T-cell (primary cell): ENCODE measurements at regions not wholly inside any gene's neighbourhood (a gene's known extent, or its start where the extent isn't known, plus 50 kb on each side); places are given as distances from the start of the nearest gene placed in this dataset.

Source experiments
- ATAC-seq, 4 experiments: fragments of 200-7000 bp in 3 of 4; fragments of 150-1000 bp in 1 of 4; cut with Tn5 transposase; replicated peaks in 1 of 4; 1 replicate in 3 of 4; 2 replicates in 1 of 4; pipeline ENCODE4 v1.10.0; 2021; ENCODE audit warnings: moderate library complexity in 3 of 4, mild to moderate bottlenecking in 2 of 4, moderate number of reproducible peaks in 1 of 4
- CTCF ChIA-PET, 2 donors: fragments of 300-600 bp; sonication (Branson Sonifier 250); formaldehyde crosslinking; loops; one replicate each; lab custom pipeline; 2022; ENCODE audit warnings: antibody characterized with exemption in 2 of 2; lab: Charles Lee
- POLR2A ChIA-PET, 2 donors: fragments of 300-600 bp; sonication (Branson Sonifier 250); formaldehyde crosslinking; loops; one replicate each; lab custom pipeline; 2022; ENCODE audit warnings: antibody characterized with exemption in 2 of 2; lab: Charles Lee
- DNase-seq, 35 experiments: peaks; one replicate each; pipeline versions ENCODE4 v3.0.0 to v3.0.0-alpha.2; 2013 to 2023
- H3K27ac ChIP-seq: one replicate; pipeline ENCODE4 v1.5.1; 2013; ENCODE audit warnings: low read length
- H3K27me3 ChIP-seq, 2 experiments: replicated peaks in 1 of 2; 1 replicate in 1 of 2; 2 replicates in 1 of 2; pipeline versions ENCODE4 v1.6.1 to v1.7.0; 2013; ENCODE audit warnings: low read length in 1 of 2, mixed read lengths in 1 of 2; ENCODE audit not compliant: control insufficient read depth in 2 of 2, insufficient read depth in 2 of 2; ENCODE audit errors: extremely low read depth in 1 of 2
- H3K36me3 ChIP-seq, 2 donors: 1 replicate in 1 of 2; 2 replicates in 1 of 2; pipeline versions ENCODE4 v1.6.1 to v1.7.0; 2013; ENCODE audit warnings: low read length in 1 of 2; ENCODE audit not compliant: control insufficient read depth in 2 of 2, insufficient read depth in 1 of 2; ENCODE audit errors: extremely low read depth in 1 of 2
- H3K4me1 ChIP-seq, 2 experiments: 1 replicate in 1 of 2; 2 replicates in 1 of 2; pipeline versions ENCODE4 v1.6.1 to v1.7.0; 2013; ENCODE audit warnings: low read length in 2 of 2, mixed read lengths in 1 of 2; ENCODE audit not compliant: insufficient read depth in 2 of 2, control insufficient read depth in 1 of 2; ENCODE audit errors: extremely low read depth in 1 of 2
- H3K4me3 ChIP-seq, 2 donors: 1 replicate in 1 of 2; 2 replicates in 1 of 2; pipeline versions ENCODE4 v1.5.1 to v1.7.0; 2013; ENCODE audit warnings: mild to moderate bottlenecking in 2 of 2, low read length in 1 of 2, moderate library complexity in 1 of 2; ENCODE audit not compliant: control insufficient read depth in 1 of 2; ENCODE audit errors: extremely low read depth in 1 of 2
- H3K9me3 ChIP-seq: 2 replicates; pipeline ENCODE4 v1.7.0; 2013
- H3K27ac Mint-ChIP-seq, 2 donors: one replicate each; pipeline ENCODE4 v1.8.0; 2020 to 2021; ENCODE audit warnings: mild to moderate bottlenecking in 2 of 2, mixed read lengths in 2 of 2
- H3K27me3 Mint-ChIP-seq, 2 donors: one replicate each; pipeline ENCODE4 v1.8.0; 2021 to 2022; ENCODE audit warnings: mixed read lengths in 2 of 2
- H3K36me3 Mint-ChIP-seq: one replicate; pipeline ENCODE4 v1.8.0; 2021; ENCODE audit warnings: mixed read lengths
- H3K4me1 Mint-ChIP-seq, 3 donors: one replicate each; pipeline ENCODE4 v1.8.0; 2020 to 2022; ENCODE audit warnings: mixed read lengths in 3 of 3, mild to moderate bottlenecking in 1 of 3
- H3K4me3 Mint-ChIP-seq, 3 donors: one replicate each; pipeline ENCODE4 v1.8.0; 2020 to 2022; ENCODE audit warnings: mild to moderate bottlenecking in 3 of 3, mixed read lengths in 3 of 3, moderate library complexity in 3 of 3
- H3K9me3 Mint-ChIP-seq, 3 donors: one replicate each; pipeline ENCODE4 v1.8.0; 2020 to 2022; ENCODE audit warnings: mixed read lengths in 3 of 3
- WGBS: methylation state at CpG from one replicate; pipeline ENCODE4 v1.1.5; 2013; ENCODE audit warnings: missing lambda C conversion rate; ENCODE audit not compliant: insufficient coverage; 5-methylcytosine and 5-hydroxymethylcytosine counted together

GRCh38 chr6:65818576-65818975, 111.5 kb upstream of the EYS start:
- no peaks in the 10 kb centered on the region for H3K27me3 Mint-ChIP-seq
- ChIA-PET POLR2A (no interaction called here), CTCF (no interaction called here)
- no peak overlapping the region for H3K4me3 ChIP-seq
- no peak overlapping the region for H3K27ac Mint-ChIP-seq
- no peak overlapping the region for H3K27ac ChIP-seq
- no peaks in the 10 kb centered on the region for H3K36me3 Mint-ChIP-seq
- DNase-seq (no peak), ATAC-seq (no peak)
- no peaks in the 10 kb centered on the region for H3K27me3 ChIP-seq
- H3K4me3 Mint-ChIP-seq, result no peak overlapping the region
- no peaks in the 10 kb centered on the region for H3K36me3 ChIP-seq
- H3K4me1 Mint-ChIP-seq, result no peaks in the 10 kb centered on the region
- WGBS, result 75% methylated on average over 3 of the region's 5 CpGs
- no peaks in the 10 kb centered on the region for H3K4me1 ChIP-seq
- peaks cover 13 to 29% (median 16%) of the 10 kb centered on the region in 3 donors for H3K9me3 Mint-ChIP-seq
- no peaks in the 10 kb centered on the region for H3K9me3 ChIP-seq

- Mint-ChIP-seq H3K4me1 (no peaks in the 10 kb centered on the region), H3K27ac (no peak overlapping the region), H3K9me3 (peaks cover 16 to 28% (median 21%) of the 10 kb centered on the region in 3 donors), H3K27me3 (no peaks in the 10 kb centered on the region), H3K36me3 (no peaks in the 10 kb centered on the region), H3K4me3 (no peak overlapping the region)
- no peak overlapping the region for H3K4me3 ChIP-seq
- H3K4me1 ChIP-seq, result no peaks in the 10 kb centered on the region
- no CpG with 5 or more reads among the region's 2 CpGs for WGBS
- no peaks in the 10 kb centered on the region for H3K36me3 ChIP-seq
- no peak for DNase-seq
- no peak for ATAC-seq
- no peak overlapping the region for H3K27ac ChIP-seq
- H3K27me3 ChIP-seq, result no peaks in the 10 kb centered on the region
- no peaks in the 10 kb centered on the region for H3K9me3 ChIP-seq
- ChIA-PET CTCF (no interaction called here), POLR2A (no interaction called here)
Observed at GRCh38 chr6:65816991-65817390, 110.0 kb upstream of the EYS start.

GRCh38 chr6:65814071-65814470, 107.0 kb upstream of the EYS start:
- DNase-seq, result no peak
- POLR2A ChIA-PET, result no interaction called here
- no peak overlapping the region for H3K4me3 ChIP-seq
- Mint-ChIP-seq H3K27me3 (no peaks in the 10 kb centered on the region), H3K4me3 (no peak overlapping the region), H3K9me3 (peaks cover 9 to 15% (median 15%) of the 10 kb centered on the region in 3 donors), H3K4me1 (no peaks in the 10 kb centered on the region), H3K36me3 (no peaks in the 10 kb centered on the region), H3K27ac (no peak overlapping the region)
- H3K9me3 ChIP-seq, result peaks cover 2% of the 10 kb centered on the region
- H3K27ac ChIP-seq, result no peak overlapping the region
- CTCF ChIA-PET, result no interaction called here
- H3K27me3 ChIP-seq, result no peaks in the 10 kb centered on the region
- no CpG with 5 or more reads among the region's 3 CpGs for WGBS
- no peaks in the 10 kb centered on the region for H3K4me1 ChIP-seq
- no peaks in the 10 kb centered on the region for H3K36me3 ChIP-seq
- ATAC-seq, result no peak

- no peak for ATAC-seq
- Mint-ChIP-seq H3K4me1 (no peaks in the 10 kb centered on the region), H3K9me3 (peaks cover 14 to 17% (median 15%) of the 10 kb centered on the region in 3 donors), H3K27me3 (no peaks in the 10 kb centered on the region), H3K36me3 (no peaks in the 10 kb centered on the region), H3K27ac (no peak overlapping the region), H3K4me3 (no peak overlapping the region)
- no peaks in the 10 kb centered on the region for H3K4me1 ChIP-seq
- H3K9me3 ChIP-seq, result no peaks in the 10 kb centered on the region
- ChIA-PET CTCF (no interaction called here), POLR2A (no interaction called here)
- H3K27ac ChIP-seq, result no peak overlapping the region
- H3K36me3 ChIP-seq, result no peaks in the 10 kb centered on the region
- no peak overlapping the region for H3K4me3 ChIP-seq
- no peak for DNase-seq
- H3K27me3 ChIP-seq, result no peaks in the 10 kb centered on the region
Observed at GRCh38 chr6:65803186-65803585, 96.2 kb upstream of the EYS start.

GRCh38 chr6:65799389-65799788, 92.4 kb upstream of the EYS start:
- H3K27ac Mint-ChIP-seq, result no peak overlapping the region
- H3K27me3 Mint-ChIP-seq, result no peaks in the 10 kb centered on the region
- peaks cover 7 to 12% (median 11%) of the 10 kb centered on the region in 3 donors for H3K9me3 Mint-ChIP-seq
- Histone ChIP-seq H3K27ac (no peak overlapping the region), H3K4me3 (no peak overlapping the region), H3K9me3 (no peaks in the 10 kb centered on the region), H3K4me1 (no peaks in the 10 kb centered on the region), H3K36me3 (no peaks in the 10 kb centered on the region), H3K27me3 (no peaks in the 10 kb centered on the region)
- POLR2A ChIA-PET, result no interaction called here
- H3K36me3 Mint-ChIP-seq, result no peaks in the 10 kb centered on the region
- no peaks in the 10 kb centered on the region for H3K4me1 Mint-ChIP-seq
- ATAC-seq, result no peak
- CTCF ChIA-PET, result no interaction called here
- H3K4me3 Mint-ChIP-seq, result no peak overlapping the region
- no peak for DNase-seq

- no peak overlapping the region for H3K4me3 Mint-ChIP-seq
- Histone ChIP-seq H3K27ac (no peak overlapping the region), H3K27me3 (no peaks in the 10 kb centered on the region), H3K36me3 (no peaks in the 10 kb centered on the region), H3K4me3 (no peak overlapping the region), H3K4me1 (no peaks in the 10 kb centered on the region), H3K9me3 (no peaks in the 10 kb centered on the region)
- ATAC-seq (no peak), DNase-seq (no peak)
- peaks cover 7 to 15% (median 11%) of the 10 kb centered on the region in 3 donors for H3K9me3 Mint-ChIP-seq
- 56% methylated on average over 1 of the region's 3 CpGs for WGBS
- no peaks in the 10 kb centered on the region for H3K27me3 Mint-ChIP-seq
- POLR2A ChIA-PET, result no interaction called here
- CTCF ChIA-PET, result no interaction called here
- no peak overlapping the region for H3K27ac Mint-ChIP-seq
- no peaks in the 10 kb centered on the region for H3K4me1 Mint-ChIP-seq
- no peaks in the 10 kb centered on the region for H3K36me3 Mint-ChIP-seq
Observed at GRCh38 chr6:65798280-65799014, 91.4 kb upstream of the EYS start.

GRCh38 chr6:65790666-65791065, 83.6 kb upstream of the EYS start:
- H3K27ac Mint-ChIP-seq, result no peak overlapping the region
- H3K4me3 Mint-ChIP-seq, result no peak overlapping the region
- H3K4me1 Mint-ChIP-seq, result no peaks in the 10 kb centered on the region
- no peaks in the 10 kb centered on the region for H3K27me3 ChIP-seq
- ChIA-PET POLR2A (no interaction called here), CTCF (no interaction called here)
- H3K27me3 Mint-ChIP-seq, result no peaks in the 10 kb centered on the region
- no peak for ATAC-seq
- WGBS, result no CpG with 5 or more reads among the region's 1 CpG
- H3K9me3 Mint-ChIP-seq, result peaks cover 20 to 40% (median 30%) of the 10 kb centered on the region in 3 donors
- H3K4me3 ChIP-seq, result no peak overlapping the region
- DNase-seq, result no peak
- H3K36me3 Mint-ChIP-seq, result no peaks in the 10 kb centered on the region
- H3K9me3 ChIP-seq, result no peaks in the 10 kb centered on the region
- no peaks in the 10 kb centered on the region for H3K36me3 ChIP-seq
- H3K4me1 ChIP-seq, result no peaks in the 10 kb centered on the region
- no peak overlapping the region for H3K27ac ChIP-seq
